ENCODE measurements at regions not wholly inside any gene's neighbourhood (a gene's known extent, or its start where the extent isn't known, plus 50 kb on each side); places are given as distances from the start of the nearest gene placed in this dataset.
"Not testable (repeated sequence)": the region's sequence is repeated elsewhere in the genome, so short reads cannot be mapped to it uniquely, and the experiment has no call there.

DNA sequence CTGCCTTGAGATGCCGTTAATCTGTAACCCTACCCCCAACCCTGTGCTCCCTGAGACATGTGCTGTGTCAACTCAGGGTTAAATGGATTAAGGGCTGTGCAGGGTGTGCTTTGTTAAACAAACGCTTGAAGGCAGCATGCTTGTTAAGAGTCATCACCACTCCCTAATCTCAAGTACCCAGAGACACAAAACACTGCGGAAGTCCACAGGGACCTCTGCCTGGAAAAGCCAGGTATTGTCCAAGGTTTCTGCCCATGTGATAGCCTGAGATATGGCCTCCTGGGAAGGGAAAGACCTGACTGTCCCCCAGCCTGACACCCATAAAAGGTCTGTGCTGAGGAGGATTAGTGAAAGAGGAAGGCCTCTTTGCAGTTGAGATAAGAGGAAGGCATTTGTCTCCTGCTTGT lies 270.8 kb upstream of the FRG2C start:
- H3K9me3 Mint-ChIP-seq (ENCODE audit: insufficient read depth); H3K4me3 Mint-ChIP-seq; H3K36me3 Mint-ChIP-seq (ENCODE audit: low read depth); CTCF ChIA-PET; POLR2A ChIA-PET; H3K4me1 Mint-ChIP-seq (ENCODE audit: low read depth); H3K27ac Mint-ChIP-seq; H3K27me3 Mint-ChIP-seq (ENCODE audit: low read depth); ATAC-seq; DNase-seq: not testable (repeated sequence)

DNA sequence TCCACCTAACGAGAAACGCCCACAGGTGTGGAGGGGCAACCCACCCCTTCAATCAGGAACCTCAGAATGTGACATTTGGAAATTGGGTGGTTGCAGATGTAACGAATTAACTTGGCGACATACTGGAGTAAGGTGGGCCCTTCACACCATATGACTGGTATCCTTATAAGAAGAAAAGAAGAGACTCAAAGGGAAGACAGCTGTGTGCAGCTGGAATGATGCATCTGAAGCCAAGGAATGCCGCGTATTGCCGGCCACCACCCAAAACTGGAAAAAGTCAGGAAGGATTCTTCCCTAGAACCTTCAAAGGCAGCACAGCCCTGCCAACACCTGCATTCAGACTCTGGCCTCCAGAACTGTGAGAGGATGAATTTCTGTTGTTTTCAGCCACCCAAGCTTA lies 270.0 kb upstream of the FRG2C start:
- H3K36me3 Mint-ChIP-seq (ENCODE audit: low read depth); H3K27me3 Mint-ChIP-seq (ENCODE audit: low read depth); H3K27ac Mint-ChIP-seq; H3K9me3 Mint-ChIP-seq (ENCODE audit: insufficient read depth); POLR2A ChIA-PET; H3K4me1 Mint-ChIP-seq (ENCODE audit: low read depth); H3K4me3 Mint-ChIP-seq; DNase-seq; CTCF ChIA-PET; ATAC-seq: not testable (repeated sequence)

DNA sequence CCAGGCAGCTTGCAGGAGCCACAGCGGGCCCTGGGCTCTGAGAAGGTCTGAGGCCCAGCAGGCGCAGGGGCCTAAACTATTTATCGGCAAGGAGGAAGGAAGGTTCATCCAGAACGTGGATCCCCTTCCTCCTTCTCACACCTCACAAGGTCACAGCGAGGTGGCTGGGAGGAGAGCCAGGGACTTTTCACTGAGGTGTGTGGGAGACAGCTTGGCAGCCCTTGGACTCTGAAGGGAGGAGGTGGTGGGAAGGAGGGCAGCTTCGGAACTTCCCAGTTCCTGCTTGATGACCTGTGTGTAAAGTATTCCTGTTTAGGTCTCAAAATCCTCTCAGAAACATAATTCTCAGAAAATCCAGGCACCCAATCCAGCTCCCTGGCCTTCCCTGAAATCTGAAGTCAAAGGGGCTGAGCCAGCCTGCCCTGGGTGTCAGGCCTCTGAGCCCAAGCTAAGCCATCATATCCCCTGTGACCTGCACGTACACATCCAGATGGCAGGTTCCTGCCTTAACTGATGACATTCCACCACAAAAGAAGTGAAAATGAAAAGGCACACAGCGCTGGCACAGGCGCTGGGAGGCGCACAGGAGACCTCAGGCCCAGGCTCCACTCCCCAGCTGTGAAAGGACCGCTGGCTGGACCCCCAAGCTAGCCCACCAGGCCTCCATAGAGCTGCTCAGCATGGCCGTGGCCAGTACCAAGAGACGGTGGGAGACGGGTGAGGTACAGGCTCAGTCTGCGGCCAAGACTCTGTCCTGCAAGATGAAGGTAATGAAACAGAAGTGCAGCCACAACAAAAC lies 269.4 kb upstream of the FRG2C start:
- H3K9me3 Mint-ChIP-seq (ENCODE audit: insufficient read depth); ATAC-seq; H3K27ac Mint-ChIP-seq; H3K4me1 Mint-ChIP-seq (ENCODE audit: low read depth); H3K36me3 Mint-ChIP-seq (ENCODE audit: low read depth); POLR2A ChIA-PET; DNase-seq; H3K4me3 Mint-ChIP-seq; CTCF ChIA-PET; H3K27me3 Mint-ChIP-seq (ENCODE audit: low read depth): not testable (repeated sequence)

DNA sequence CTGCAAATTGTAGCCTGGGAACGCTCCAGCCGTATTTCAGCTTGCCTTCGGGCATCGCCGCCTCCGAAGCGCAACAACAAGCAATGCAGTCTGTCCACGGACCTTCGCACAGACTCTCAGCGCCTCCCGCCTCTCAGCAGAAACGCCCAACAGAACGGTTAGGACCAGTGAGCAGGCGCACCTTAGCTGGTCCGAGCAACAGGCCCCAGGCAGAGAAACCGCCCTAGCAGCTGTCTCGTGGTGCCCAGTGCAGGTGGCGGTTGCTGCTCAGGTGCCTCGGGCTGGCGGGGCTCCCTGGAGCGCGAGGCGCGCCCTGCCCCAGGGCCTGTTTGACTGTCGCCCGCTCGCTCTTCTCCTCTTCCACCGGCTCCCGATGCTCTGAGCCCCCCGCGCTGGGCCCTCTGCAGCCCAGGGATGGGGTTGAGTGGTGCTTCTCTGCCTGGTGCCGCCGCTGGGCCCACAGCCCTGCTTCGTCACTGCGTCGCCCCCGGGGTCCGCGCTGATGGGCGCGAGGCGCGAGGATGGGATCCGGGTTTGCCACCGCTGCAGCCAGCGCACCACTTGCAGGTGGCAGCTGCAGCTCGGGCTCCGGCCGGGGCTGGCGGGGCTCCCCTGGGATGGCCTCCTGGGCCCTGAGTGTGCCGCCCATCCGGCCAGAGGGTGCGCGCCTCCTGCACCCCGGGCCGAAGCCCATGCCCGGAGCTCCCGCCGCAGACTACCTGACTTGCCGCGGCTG lies 268.4 kb upstream of the FRG2C start:
- no peak overlapping the region for H3K4me3 Mint-ChIP-seq

DNA sequence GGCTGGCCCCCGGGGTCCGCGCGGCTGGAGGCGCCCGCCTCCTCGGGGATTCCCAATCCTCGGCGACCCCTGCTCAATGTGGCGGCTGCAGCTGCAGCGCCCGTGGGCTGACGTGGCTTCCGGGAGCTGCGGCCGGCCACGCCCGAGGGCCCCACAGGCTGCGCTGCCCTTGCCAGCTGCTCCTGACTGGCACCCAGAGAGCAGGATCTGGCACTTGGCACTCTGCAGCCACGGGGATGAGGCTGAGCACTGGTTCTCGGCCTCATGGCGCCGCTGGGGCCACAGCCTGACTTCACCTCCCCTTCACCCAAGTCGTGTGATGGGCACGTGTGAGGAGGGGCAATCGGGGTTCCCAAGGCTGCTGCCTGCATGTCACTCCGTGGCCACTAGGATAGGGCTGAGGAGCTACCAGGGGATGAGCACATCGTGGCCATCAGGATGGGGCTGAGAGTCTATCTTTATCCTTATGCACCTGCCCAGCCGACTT lies 267.8 kb upstream of the FRG2C start:
- no peaks in the 10 kb centered on the region for H3K4me1 Mint-ChIP-seq (ENCODE audit: low read depth)
- H3K4me3 Mint-ChIP-seq, result no peak overlapping the region
- no peak overlapping the region for H3K27ac Mint-ChIP-seq
- ATAC-seq (no peak), DNase-seq (no peak)
- ChIA-PET CTCF (no interaction called here), POLR2A (no interaction called here)
- H3K9me3 Mint-ChIP-seq (ENCODE audit: insufficient read depth), result no peaks in the 10 kb centered on the region
- H3K36me3 Mint-ChIP-seq (ENCODE audit: low read depth), result no peaks in the 10 kb centered on the region
- no peaks in the 10 kb centered on the region for H3K27me3 Mint-ChIP-seq (ENCODE audit: low read depth)

More for the DNA sequence above, 268.4 kb upstream of the FRG2C start:
- no peaks in the 10 kb centered on the region for H3K9me3 Mint-ChIP-seq (ENCODE audit: insufficient read depth)
- ATAC-seq (no peak), DNase-seq (no peak)
- POLR2A ChIA-PET, result no interaction called here
- H3K27me3 Mint-ChIP-seq (ENCODE audit: low read depth), result no peaks in the 10 kb centered on the region
- no peaks in the 10 kb centered on the region for H3K36me3 Mint-ChIP-seq (ENCODE audit: low read depth)
- CTCF ChIA-PET, result no interaction called here
- no peak overlapping the region for H3K27ac Mint-ChIP-seq
- no peaks in the 10 kb centered on the region for H3K4me1 Mint-ChIP-seq (ENCODE audit: low read depth)

DNA sequence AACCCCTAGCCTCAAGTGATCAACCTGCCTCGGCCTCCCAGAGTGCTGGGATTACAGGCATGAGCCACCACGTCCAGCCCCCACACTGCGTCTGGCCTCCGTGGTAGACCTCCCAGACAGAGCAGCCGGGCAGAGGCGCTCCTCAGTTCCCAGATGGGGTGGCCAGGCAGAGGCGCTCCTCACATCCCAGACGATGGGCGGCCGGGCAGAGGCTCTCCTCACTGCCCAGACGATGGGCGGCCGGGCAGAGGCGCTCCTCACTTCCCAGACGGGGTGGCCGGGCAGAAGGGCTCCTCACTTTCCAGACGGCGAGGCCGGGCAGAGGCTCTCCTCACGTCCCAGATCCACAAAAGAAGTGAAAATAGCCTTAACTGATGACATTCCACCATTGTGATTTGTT lies 266.6 kb upstream of the FRG2C start:
- CTCF ChIA-PET; H3K27ac Mint-ChIP-seq; DNase-seq; H3K4me3 Mint-ChIP-seq; POLR2A ChIA-PET; H3K27me3 Mint-ChIP-seq (ENCODE audit: low read depth); H3K36me3 Mint-ChIP-seq (ENCODE audit: low read depth); ATAC-seq; H3K4me1 Mint-ChIP-seq (ENCODE audit: low read depth); H3K9me3 Mint-ChIP-seq (ENCODE audit: insufficient read depth): not testable (repeated sequence)

DNA sequence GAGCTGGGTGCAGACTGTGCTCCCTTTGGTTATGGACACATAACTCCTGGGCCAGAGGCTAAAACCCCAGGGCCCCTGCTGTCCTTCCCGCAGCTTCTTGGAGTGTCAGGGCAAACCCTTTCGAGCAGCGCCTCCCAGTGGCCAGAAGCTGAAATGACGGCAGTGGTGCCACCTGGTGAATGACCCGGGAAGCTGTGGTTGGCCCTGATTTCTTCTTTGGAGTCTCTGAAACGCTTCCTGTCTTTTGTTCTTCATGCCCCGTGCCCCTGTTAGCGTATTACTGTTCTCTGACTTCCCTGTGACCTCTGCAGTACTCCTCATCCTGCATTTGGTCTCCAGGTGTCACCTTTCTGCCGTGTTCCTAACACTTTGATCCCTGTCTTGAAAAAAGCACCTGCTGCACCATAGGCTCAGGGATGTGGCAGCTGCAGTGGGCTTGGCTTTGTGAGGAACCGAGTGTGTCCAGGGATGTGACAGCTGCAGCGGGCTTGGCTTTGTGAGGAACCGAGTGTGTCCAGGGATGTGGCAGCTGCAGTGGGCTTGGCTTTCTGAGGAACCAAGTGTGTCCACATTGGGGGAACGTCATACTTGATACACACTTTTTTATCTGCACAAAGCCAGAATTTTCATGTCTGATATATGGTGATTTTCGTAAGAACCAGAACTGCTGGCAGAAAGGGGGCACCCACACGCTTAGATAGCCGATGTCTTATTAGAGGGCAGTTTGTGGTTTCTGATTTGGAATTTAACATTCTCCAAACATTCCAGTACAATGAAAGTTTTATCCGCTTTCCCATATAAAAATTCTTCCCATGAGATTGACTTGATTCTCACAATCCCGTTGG lies 241.8 kb upstream of the FRG2C start:
- DNase-seq, result peak; percentile 61
- H3K27ac Mint-ChIP-seq; H3K36me3 Mint-ChIP-seq (ENCODE audit: low read depth); ATAC-seq; H3K9me3 Mint-ChIP-seq (ENCODE audit: insufficient read depth); H3K4me3 Mint-ChIP-seq; POLR2A ChIA-PET; H3K27me3 Mint-ChIP-seq (ENCODE audit: low read depth); H3K4me1 Mint-ChIP-seq (ENCODE audit: low read depth): not testable (repeated sequence)
- CTCF ChIA-PET, result interaction anchor here (0.6 to 1.3 kb wide), 2 partner anchors 231 to 234 kb away, joined by 3 to 5 read pairs; no protein-coding TSS in a partner anchor

DNA sequence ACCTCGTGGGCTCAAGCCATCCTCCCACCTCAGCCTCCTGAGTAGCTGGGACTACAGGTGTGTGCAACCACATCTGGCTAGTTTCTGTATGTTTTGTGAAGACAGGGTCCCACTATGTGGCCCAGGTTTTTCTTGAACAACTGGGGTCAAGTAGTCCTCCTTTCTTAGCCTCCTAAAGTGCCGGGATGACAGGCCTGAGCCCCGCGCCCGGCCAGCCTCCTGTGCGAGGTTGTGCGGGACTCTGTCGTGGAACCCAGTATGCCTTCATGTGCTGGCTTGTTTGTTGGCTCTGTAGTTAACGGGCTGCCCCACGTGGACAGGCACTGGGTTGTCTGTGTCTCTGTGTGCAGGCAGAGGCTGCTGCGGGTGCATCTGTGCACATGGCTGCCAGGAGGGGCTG lies 238.7 kb upstream of the FRG2C start:
- H3K36me3 Mint-ChIP-seq (ENCODE audit: low read depth); H3K27ac Mint-ChIP-seq; POLR2A ChIA-PET: not testable (repeated sequence)

DNA sequence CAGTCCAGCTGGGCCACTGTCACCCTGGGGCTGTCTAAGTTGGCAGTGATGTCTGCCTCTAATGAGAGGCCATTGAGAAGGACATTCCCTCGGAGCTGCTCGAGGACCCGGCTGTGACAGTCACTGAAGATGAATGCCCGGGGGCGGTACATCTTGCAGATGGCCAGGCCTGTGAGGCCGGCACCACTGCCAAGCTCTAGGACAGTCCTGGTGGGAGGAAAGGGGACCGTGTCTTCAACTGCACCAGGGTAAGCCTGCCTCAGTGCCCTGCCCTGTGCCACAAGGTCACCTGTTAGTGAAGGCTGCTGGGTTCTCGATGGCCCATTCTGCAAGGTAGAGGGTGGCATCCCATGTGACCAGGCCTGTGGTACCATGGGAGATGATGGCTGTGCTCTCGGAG lies 236.6 kb upstream of the FRG2C start:
- CTCF ChIA-PET; ATAC-seq; H3K9me3 Mint-ChIP-seq (ENCODE audit: insufficient read depth); H3K4me3 Mint-ChIP-seq; H3K27me3 Mint-ChIP-seq (ENCODE audit: low read depth); POLR2A ChIA-PET; H3K4me1 Mint-ChIP-seq (ENCODE audit: low read depth); DNase-seq; H3K36me3 Mint-ChIP-seq (ENCODE audit: low read depth); H3K27ac Mint-ChIP-seq: not testable (repeated sequence)

More for the DNA sequence above, 238.7 kb upstream of the FRG2C start:
- CTCF ChIA-PET; H3K4me3 Mint-ChIP-seq; H3K27me3 Mint-ChIP-seq (ENCODE audit: low read depth); H3K9me3 Mint-ChIP-seq (ENCODE audit: insufficient read depth); ATAC-seq; DNase-seq: not testable (repeated sequence)
- H3K4me1 Mint-ChIP-seq (ENCODE audit: low read depth), result peaks cover 14% of the 10 kb centered on the region

DNA sequence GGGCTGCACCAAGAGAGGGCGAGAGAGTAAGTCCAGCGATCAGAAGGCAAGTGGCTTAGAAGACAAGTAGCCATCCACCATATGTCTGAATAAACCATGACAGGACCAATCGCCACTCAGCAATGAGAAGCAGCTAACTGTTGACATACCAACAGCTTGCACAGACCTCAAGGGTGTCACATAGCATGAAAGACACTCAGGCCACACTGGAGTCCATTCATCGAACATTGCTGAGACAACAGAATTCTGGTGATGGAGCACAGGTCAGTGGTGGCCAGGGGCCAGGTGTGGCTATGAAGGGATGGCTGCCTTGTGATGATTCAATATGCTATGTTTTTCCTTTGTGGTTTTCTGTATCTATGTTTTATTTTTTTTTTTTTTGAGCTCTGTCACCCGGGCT lies 236.2 kb upstream of the FRG2C start:
- H3K27ac Mint-ChIP-seq; H3K9me3 Mint-ChIP-seq (ENCODE audit: insufficient read depth); ATAC-seq; H3K27me3 Mint-ChIP-seq (ENCODE audit: low read depth); H3K4me3 Mint-ChIP-seq; CTCF ChIA-PET; POLR2A ChIA-PET; DNase-seq; H3K4me1 Mint-ChIP-seq (ENCODE audit: low read depth); H3K36me3 Mint-ChIP-seq (ENCODE audit: low read depth): not testable (repeated sequence)

DNA sequence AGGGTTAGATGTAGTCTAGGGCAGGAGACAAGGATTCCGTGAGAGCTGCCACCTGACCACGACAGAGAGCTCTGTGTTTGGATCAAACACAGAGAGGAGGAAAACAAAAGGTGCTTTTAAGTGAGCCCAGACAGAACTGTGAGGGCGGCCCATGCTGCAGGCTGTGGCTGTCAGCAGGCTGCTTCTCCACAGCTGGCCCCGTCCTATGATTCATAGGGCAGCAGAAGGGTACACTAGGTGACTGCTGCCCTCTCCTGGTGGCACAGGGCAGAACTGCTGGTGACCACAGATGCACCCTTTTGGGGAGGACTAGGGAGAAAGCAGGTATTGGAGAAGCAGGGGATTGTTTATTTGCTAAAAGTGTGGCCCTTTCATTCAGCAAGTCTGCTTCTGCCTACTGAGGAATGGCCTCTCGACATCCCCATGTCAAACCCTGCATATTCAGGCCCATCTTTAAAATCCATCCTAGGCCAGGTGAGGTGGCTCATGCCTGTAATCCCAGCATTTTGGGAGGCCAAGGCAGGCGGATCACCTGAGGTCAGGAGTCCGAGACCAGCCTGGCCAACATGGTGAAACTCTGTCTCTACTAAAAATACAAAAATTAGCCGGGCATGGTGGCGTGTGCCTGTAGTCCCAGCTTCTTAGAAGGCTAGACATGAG lies 234.4 kb upstream of the FRG2C start:
- not testable (repeated sequence) for H3K27me3 Mint-ChIP-seq (ENCODE audit: low read depth); H3K9me3 Mint-ChIP-seq (ENCODE audit: insufficient read depth); H3K4me3 Mint-ChIP-seq; H3K36me3 Mint-ChIP-seq (ENCODE audit: low read depth); ATAC-seq
- Mint-ChIP-seq H3K4me1 (ENCODE audit: low read depth) (peaks cover 19% of the 10 kb centered on the region), H3K27ac (peak overlapping the region; percentile 30)
- ChIA-PET POLR2A (interaction anchor here (0.7 kb wide), 1 partner anchor 680 kb away, joined by 3 read pairs; no protein-coding TSS in a partner anchor), CTCF (interaction anchor here (0.9 to 1.3 kb wide), 3 partner anchors 190 to 237 kb away, joined by 3 to 7 read pairs (median 3); no protein-coding TSS in a partner anchor)
- peak; percentile 77 for DNase-seq
